Caco-2 (cell line): ENCODE measurements at regions not wholly inside any gene's neighbourhood (a gene's known extent, or its start where the extent isn't known, plus 50 kb on each side); places are given as distances from the start of the nearest gene placed in this dataset.

Experiments used
- BruUV-seq: library from RNA; stranded (reverse); fragments of 400-500 nt; replicated peaks from 2 replicates; lab custom pipeline; 2021; lab: Mats Ljungman, UMichigan
- CTCF ChIA-PET: fragments of 300-600 bp; sonication (Branson Sonifier 250); formaldehyde crosslinking; loops from one replicate; lab custom pipeline; 2022; ENCODE audit warnings: antibody characterized with exemption; lab: Charles Lee
- POLR2A ChIA-PET: fragments of 300-600 bp; sonication (Branson Sonifier 250); formaldehyde crosslinking; loops from one replicate; lab custom pipeline; 2022; ENCODE audit warnings: antibody characterized with exemption; lab: Charles Lee
- DNase-seq, 2 experiments: peaks; one replicate each; pipeline versions ENCODE4 v3.0.0 to v3.0.0-alpha.2; 2020 to 2022
- H3K27me3 ChIP-seq: replicated peaks from 2 replicates; pipeline ENCODE4 v1.6.0; 2011; ENCODE audit warnings: low read length; ENCODE audit not compliant: control insufficient read depth, insufficient read depth
- H3K36me3 ChIP-seq: 2 replicates; pipeline ENCODE4 v1.5.1; 2011; ENCODE audit warnings: low read length; ENCODE audit not compliant: control insufficient read depth, insufficient read depth
- H3K4me1 ChIP-seq: fragments of 250-450 bp; sonication (Bioruptor Pico); 2 replicates; pipeline ENCODE4 v1.5.1; 2020; ENCODE audit warnings: mild to moderate bottlenecking
- H3K4me3 ChIP-seq: 2 replicates; pipeline ENCODE4 v1.5.1; 2011; ENCODE audit warnings: low read depth, mild to moderate bottlenecking, control low read depth, low read length
- H3K9me3 ChIP-seq: fragments of 250-450 bp; sonication (Bioruptor Pico); 2 replicates; pipeline ENCODE4 v1.5.1; 2020; ENCODE audit warnings: mild to moderate bottlenecking, moderate library complexity
- H3K27ac Mint-ChIP-seq: one replicate; pipeline ENCODE4 v1.8.0; 2022; ENCODE audit warnings: mixed read lengths; ENCODE audit not compliant: unreplicated experiment
- H3K27me3 Mint-ChIP-seq: one replicate; pipeline ENCODE4 v1.8.0; 2022; ENCODE audit warnings: mixed read lengths; ENCODE audit not compliant: insufficient read depth, unreplicated experiment
- H3K36me3 Mint-ChIP-seq: one replicate; pipeline ENCODE4 v1.8.0; 2022; ENCODE audit warnings: mild to moderate bottlenecking, mixed read lengths; ENCODE audit not compliant: insufficient read depth, unreplicated experiment
- H3K4me1 Mint-ChIP-seq: one replicate; pipeline ENCODE4 v1.8.0; 2022; ENCODE audit warnings: low read depth, mixed read lengths; ENCODE audit not compliant: unreplicated experiment
- H3K4me3 Mint-ChIP-seq: one replicate; pipeline ENCODE4 v1.8.0; 2022; ENCODE audit warnings: mild to moderate bottlenecking, moderate library complexity, mixed read lengths; ENCODE audit not compliant: unreplicated experiment
- H3K9me3 Mint-ChIP-seq: one replicate; pipeline ENCODE4 v1.8.0; 2022; ENCODE audit warnings: mixed read lengths; ENCODE audit not compliant: unreplicated experiment
- CTCF ChIP-seq, 2 experiments: fragments of 200-600 bp in 1 of 2; IDR thresholded peaks; 1 replicate in 1 of 2; 2 replicates in 1 of 2; pipeline versions ENCODE4 v1.5.1 to v1.8.0; 2011 to 2022; ENCODE audit warnings: antibody characterized with exemption in 1 of 2, control low read depth in 1 of 2, inconsistent platforms in 1 of 2, low read depth in 1 of 2, low read length in 1 of 2, mild to moderate bottlenecking in 1 of 2, moderate library complexity in 1 of 2; ENCODE audit not compliant: insufficient read depth in 1 of 2, severe bottlenecking in 1 of 2, unreplicated experiment in 1 of 2
- intact Hi-C: fragments of 100-400 bp; cut with micrococcal nuclease; formaldehyde crosslinking; loops from one replicate; pipeline ENCODE4 v1.10.0; 2022; ENCODE audit not compliant: unreplicated experiment

DNA sequence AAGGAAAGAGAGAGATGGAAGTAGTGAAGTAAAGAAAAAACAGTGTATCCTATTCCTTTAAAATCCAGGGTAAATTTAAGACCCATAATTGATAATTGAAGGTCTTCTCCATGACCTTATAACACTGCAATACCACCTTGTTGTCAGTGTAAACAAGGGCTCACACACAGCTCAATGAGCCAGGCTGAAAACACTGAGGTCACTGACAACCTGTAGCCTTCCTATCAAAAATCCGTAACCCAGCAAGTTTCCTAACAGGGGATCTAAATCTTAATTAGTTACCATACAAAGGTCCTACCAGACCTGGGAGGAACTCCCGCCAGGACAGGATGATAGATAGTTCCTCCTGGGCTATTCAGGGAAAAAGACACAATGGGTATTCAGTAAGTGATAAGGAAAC is 1677.1 kb downstream of the OLFM4 start:
- Histone ChIP-seq H3K4me3 (no peak overlapping the region), H3K9me3 (peaks cover 3% of the 10 kb centered on the region; the same call in 1 of the 2 replicates), H3K4me1 (no peaks in the 10 kb centered on the region), H3K36me3 (no peaks in the 10 kb centered on the region), H3K27me3 (no peaks in the 10 kb centered on the region)
- Mint-ChIP-seq H3K27ac (no peak overlapping the region), H3K4me3 (no peak overlapping the region), H3K36me3 (no peaks in the 10 kb centered on the region), H3K9me3 (peaks cover 17% of the 10 kb centered on the region), H3K27me3 (no peaks in the 10 kb centered on the region), H3K4me1 (no peaks in the 10 kb centered on the region)
- intact Hi-C loops = no loop called here
- no peak for DNase-seq
- ChIA-PET CTCF (no interaction called here), POLR2A (no interaction called here)
- TF ChIP-seq CTCF (IDR thresholded peaks at IDR 0.05; ENCODE audit: insufficient read depth in 1 of 2, low read depth in 1 of 2, low read length in 1 of 2, severe bottlenecking in 1 of 2, unreplicated experiment in 1 of 2) = no peak
- BruUV-seq = no TSS peak

- H3K4me3 Mint-ChIP-seq = no peak overlapping the region
- ChIA-PET CTCF (no interaction called here), POLR2A (no interaction called here)
- H3K4me1 ChIP-seq = no peaks in the 10 kb centered on the region
- TF ChIP-seq CTCF (IDR thresholded peaks at IDR 0.05; ENCODE audit: insufficient read depth in 1 of 2, low read depth in 1 of 2, low read length in 1 of 2, severe bottlenecking in 1 of 2, unreplicated experiment in 1 of 2) = no peak
- no peaks in the 10 kb centered on the region for H3K36me3 ChIP-seq
- no peaks in the 10 kb centered on the region for H3K4me1 Mint-ChIP-seq
- BruUV-seq = no TSS peak
- peaks cover 17% of the 10 kb centered on the region for H3K9me3 Mint-ChIP-seq
- H3K27ac Mint-ChIP-seq = no peak overlapping the region
- peaks cover 3% of the 10 kb centered on the region; the same call in 1 of the 2 replicates for H3K9me3 ChIP-seq
- peak in 1 of 2 experiments; percentile 4 for DNase-seq
- intact Hi-C loops = no loop called here
- no peaks in the 10 kb centered on the region for H3K27me3 ChIP-seq
- no peaks in the 10 kb centered on the region for H3K36me3 Mint-ChIP-seq
- no peak overlapping the region for H3K4me3 ChIP-seq
- no peaks in the 10 kb centered on the region for H3K27me3 Mint-ChIP-seq
Measured at GRCh38 chr13:54706336-54706735, 1677.7 kb downstream of the OLFM4 start.

- no peak overlapping the region for H3K27ac Mint-ChIP-seq
- H3K27me3 Mint-ChIP-seq = no peaks in the 10 kb centered on the region
- no peak overlapping the region for H3K4me3 Mint-ChIP-seq
- no peaks in the 10 kb centered on the region for H3K4me1 ChIP-seq
- no peak for DNase-seq
- ChIA-PET CTCF (no interaction called here), POLR2A (no interaction called here)
- BruUV-seq = no TSS peak
- H3K4me3 ChIP-seq = no peak overlapping the region
- H3K9me3 Mint-ChIP-seq = peaks cover 17% of the 10 kb centered on the region
- intact Hi-C loops = no loop called here
- H3K27me3 ChIP-seq = no peaks in the 10 kb centered on the region
- no peak for TF ChIP-seq CTCF (IDR thresholded peaks at IDR 0.05; ENCODE audit: insufficient read depth in 1 of 2, low read depth in 1 of 2, low read length in 1 of 2, severe bottlenecking in 1 of 2, unreplicated experiment in 1 of 2)
- no peaks in the 10 kb centered on the region for H3K36me3 ChIP-seq
- peaks cover 3% of the 10 kb centered on the region; the same call in 1 of the 2 replicates for H3K9me3 ChIP-seq
- no peaks in the 10 kb centered on the region for H3K4me1 Mint-ChIP-seq
- no peaks in the 10 kb centered on the region for H3K36me3 Mint-ChIP-seq
Measured at GRCh38 chr13:54709546-54709945, 1680.9 kb downstream of the OLFM4 start.
